ENCODE measurements at regions not wholly inside any gene's neighbourhood (a gene's known extent, or its start where the extent isn't known, plus 50 kb on each side); places are given as distances from the start of the nearest gene placed in this dataset.

GRCh38 chr6:4433199-4433598, 297.8 kb upstream of the ECI2 start:
- Histone ChIP-seq H3K27ac (ENCODE audit: low read length) (no peak overlapping the region), H3K4me1 (ENCODE audit: low read length) (no peaks in the 10 kb centered on the region), H4K20me1 (ENCODE audit: insufficient read depth, low read length) (no peaks in the 10 kb centered on the region), H3K36me3 (replicated peaks; ENCODE audit: low read depth, low read length) (no peaks in the 10 kb centered on the region), H3K79me2 (ENCODE audit: low read length) (no peaks in the 10 kb centered on the region), H3K4me2 (ENCODE audit: low read length) (no peak overlapping the region), H2AFZ (ENCODE audit: low read depth, low read length) (no peak overlapping the region), H3K4me3 (ENCODE audit: low read length) (no peak overlapping the region), H3K27me3 (ENCODE audit: low read depth, low read length) (no peaks in the 10 kb centered on the region), H3K9ac (ENCODE audit: low read length) (no peak overlapping the region), H3K9me3 (ENCODE audit: insufficient read depth, low read length) (no peaks in the 10 kb centered on the region)
- TF ChIP-seq EZH2phosphoT487 (IDR thresholded peaks at IDR 0.05; ENCODE audit: low read depth) (no peak), CTCF (IDR thresholded peaks at IDR 0.05; ENCODE audit: low read depth, low read length) (no peak)

GRCh38 chr6:4426968-4427367, 291.6 kb upstream of the ECI2 start:
- H3K27ac ChIP-seq (ENCODE audit: low read length), result no peak overlapping the region
- TF ChIP-seq CTCF (IDR thresholded peaks at IDR 0.05; ENCODE audit: low read depth, low read length), result no peak
- H3K9me3 ChIP-seq (ENCODE audit: insufficient read depth, low read length), result no peaks in the 10 kb centered on the region
- no peaks in the 10 kb centered on the region for H4K20me1 ChIP-seq (ENCODE audit: insufficient read depth, low read length)
- H3K9ac ChIP-seq (ENCODE audit: low read length), result no peak overlapping the region
- H3K4me2 ChIP-seq (ENCODE audit: low read length), result no peak overlapping the region
- H3K4me1 ChIP-seq (ENCODE audit: low read length), result no peaks in the 10 kb centered on the region
- no peaks in the 10 kb centered on the region for H3K79me2 ChIP-seq (ENCODE audit: low read length)
- no peak overlapping the region for H3K4me3 ChIP-seq (ENCODE audit: low read length)
- no peak overlapping the region for H2AFZ ChIP-seq (ENCODE audit: low read depth, low read length)
- H3K36me3 ChIP-seq (replicated peaks; ENCODE audit: low read depth, low read length), result no peaks in the 10 kb centered on the region
- no peaks in the 10 kb centered on the region for H3K27me3 ChIP-seq (ENCODE audit: low read depth, low read length)

GRCh38 chr6:4421837-4422236, 286.5 kb upstream of the ECI2 start:
- H3K79me2 ChIP-seq (ENCODE audit: low read length), result no peaks in the 10 kb centered on the region
- H3K27ac ChIP-seq (ENCODE audit: low read length), result no peak overlapping the region
- H3K27me3 ChIP-seq (ENCODE audit: low read depth, low read length), result no peaks in the 10 kb centered on the region
- no peak overlapping the region for H2AFZ ChIP-seq (ENCODE audit: low read depth, low read length)
- TF ChIP-seq EZH2phosphoT487 (IDR thresholded peaks at IDR 0.05; ENCODE audit: low read depth), result no peak
- no peak for TF ChIP-seq CTCF (IDR thresholded peaks at IDR 0.05; ENCODE audit: low read depth, low read length)
- H3K4me3 ChIP-seq (ENCODE audit: low read length), result no peak overlapping the region
- peaks cover 5% of the 10 kb centered on the region; the same call in 1 of the 2 replicates for H3K9me3 ChIP-seq (ENCODE audit: insufficient read depth, low read length)
- H4K20me1 ChIP-seq (ENCODE audit: insufficient read depth, low read length), result no peaks in the 10 kb centered on the region
- no peaks in the 10 kb centered on the region for H3K36me3 ChIP-seq (replicated peaks; ENCODE audit: low read depth, low read length)
- H3K4me2 ChIP-seq (ENCODE audit: low read length), result no peak overlapping the region
- H3K4me1 ChIP-seq (ENCODE audit: low read length), result peaks cover 4% of the 10 kb centered on the region; the same call in 1 of the 2 replicates
- no peak overlapping the region for H3K9ac ChIP-seq (ENCODE audit: low read length)

- H3K27me3 ChIP-seq (ENCODE audit: low read depth, low read length), result no peaks in the 10 kb centered on the region
- no peak overlapping the region for H3K27ac ChIP-seq (ENCODE audit: low read length)
- no peak overlapping the region; the same call in 1 of the 2 replicates for H2AFZ ChIP-seq (ENCODE audit: low read depth, low read length)
- no peaks in the 10 kb centered on the region for H3K36me3 ChIP-seq (replicated peaks; ENCODE audit: low read depth, low read length)
- H3K9ac ChIP-seq (ENCODE audit: low read length), result no peak overlapping the region
- no peaks in the 10 kb centered on the region for H3K79me2 ChIP-seq (ENCODE audit: low read length)
- H3K9me3 ChIP-seq (ENCODE audit: insufficient read depth, low read length), result peaks cover 5% of the 10 kb centered on the region; the same call in 1 of the 2 replicates
- peaks cover 4% of the 10 kb centered on the region; the same call in 1 of the 2 replicates for H3K4me1 ChIP-seq (ENCODE audit: low read length)
- TF ChIP-seq EZH2phosphoT487 (IDR thresholded peaks at IDR 0.05; ENCODE audit: low read depth) (no peak), CTCF (IDR thresholded peaks at IDR 0.05; ENCODE audit: low read depth, low read length) (no peak)
- no peak overlapping the region for H3K4me3 ChIP-seq (ENCODE audit: low read length)
- H4K20me1 ChIP-seq (ENCODE audit: insufficient read depth, low read length), result no peaks in the 10 kb centered on the region
- no peak overlapping the region for H3K4me2 ChIP-seq (ENCODE audit: low read length)
Observed at GRCh38 chr6:4420160-4420865, 284.9 kb upstream of the ECI2 start.
